Smooth muscle cell (in vitro differentiated cells): ENCODE measurements at regions not wholly inside any gene's neighbourhood (a gene's known extent, or its start where the extent isn't known, plus 50 kb on each side); places are given as distances from the start of the nearest gene placed in this dataset.

Experiments used
- DNase-seq: peaks from one replicate; lab custom pipeline; 2025; ENCODE audit not compliant: unreplicated experiment; lab: John Stamatoyannopoulos, UW
- H2AFZ ChIP-seq: fragments of 200-600 bp; sonication (generic); 2 replicates; pipeline ENCODE4 v1.6.0; 2016; ENCODE audit warnings: antibody characterized with exemption, low read depth, mild to moderate bottlenecking
- H3F3A ChIP-seq: fragments of 200-600 bp; sonication (generic); 2 replicates; pipeline ENCODE4 v1.6.0; 2017; ENCODE audit warnings: antibody characterized with exemption, low read depth
- H3K27ac ChIP-seq: fragments of 200-600 bp; sonication (generic); 2 replicates; pipeline ENCODE4 v1.5.1; 2016; ENCODE audit warnings: low read depth, mild to moderate bottlenecking
- H3K27me3 ChIP-seq: fragments of 200-600 bp; sonication (generic); 2 replicates; pipeline ENCODE4 v1.6.1; 2016; ENCODE audit warnings: low read depth, mild to moderate bottlenecking
- H3K36me3 ChIP-seq: fragments of 200-600 bp; sonication (generic); 2 replicates; pipeline ENCODE4 v1.5.1; 2016; ENCODE audit warnings: low read depth
- H3K4me1 ChIP-seq: fragments of 200-600 bp; sonication (generic); 2 replicates; pipeline ENCODE4 v1.5.1; 2016; ENCODE audit warnings: low read depth
- H3K4me2 ChIP-seq: fragments of 200-600 bp; sonication (generic); 2 replicates; pipeline ENCODE4 v1.6.0; 2016; ENCODE audit warnings: mild to moderate bottlenecking
- H3K4me3 ChIP-seq: fragments of 200-600 bp; sonication (generic); 2 replicates; pipeline ENCODE4 v1.5.1; 2016; ENCODE audit warnings: mild to moderate bottlenecking
- H3K79me2 ChIP-seq: fragments of 200-600 bp; sonication (generic); 2 replicates; pipeline ENCODE4 v1.6.0; 2016; ENCODE audit warnings: low read depth, mild to moderate bottlenecking
- H3K9ac ChIP-seq: fragments of 200-600 bp; sonication (generic); 2 replicates; pipeline ENCODE4 v1.6.0; 2016; ENCODE audit warnings: low read depth
- H3K9me3 ChIP-seq: fragments of 200-600 bp; sonication (generic); replicated peaks from 2 replicates; pipeline ENCODE4 v1.5.1; 2016; ENCODE audit warnings: low read depth
- H4K20me1 ChIP-seq: fragments of 200-600 bp; sonication (generic); 2 replicates; pipeline ENCODE4 v1.6.0; 2016; ENCODE audit warnings: low read depth
- WGBS: methylation state at CpG from one replicate; pipeline ENCODE4 v1.1.7; 2016; ENCODE audit warnings: low lambda C conversion rate; 5-methylcytosine and 5-hydroxymethylcytosine counted together
- TF ChIP-seq, protein P1 (sequence below): fragments of 200-600 bp; sonication (generic); IDR thresholded peaks from 2 replicates; pipeline ENCODE4 v1.5.1; 2017; ENCODE audit warnings: borderline replicate concordance, mild to moderate bottlenecking, antibody characterized with exemption; ENCODE audit not compliant: insufficient read depth, poor library complexity, severe bottlenecking

DNA sequence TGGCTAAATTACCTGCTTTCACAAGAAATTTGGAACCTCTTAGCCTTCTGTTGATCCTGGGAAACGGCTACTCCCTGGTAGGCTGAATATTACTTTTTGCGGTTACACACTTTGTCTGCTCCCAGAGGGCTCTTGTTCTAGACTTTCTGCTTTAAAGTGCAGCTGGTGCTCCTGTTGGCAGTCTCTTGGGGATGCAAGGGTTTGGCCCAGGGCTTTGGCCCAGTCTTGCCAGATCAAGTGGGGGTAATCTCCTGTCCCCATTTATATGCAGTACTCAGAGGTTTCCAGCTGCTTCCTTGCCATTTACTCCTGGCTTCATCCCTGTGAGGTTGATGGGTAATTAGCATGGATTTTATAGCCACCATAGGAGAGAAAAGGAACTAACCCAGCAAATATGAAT lies 558.2 kb upstream of the MIS18BP1 start:
- no peak overlapping the region for H3K4me2 ChIP-seq
- no peak overlapping the region for H3K9ac ChIP-seq
- H3F3A ChIP-seq = peaks cover 3% of the 10 kb centered on the region
- no peak overlapping the region for H3K27ac ChIP-seq
- no peak for DNase-seq
- no peaks in the 10 kb centered on the region for H3K9me3 ChIP-seq
- TF ChIP-seq, protein P1, sequence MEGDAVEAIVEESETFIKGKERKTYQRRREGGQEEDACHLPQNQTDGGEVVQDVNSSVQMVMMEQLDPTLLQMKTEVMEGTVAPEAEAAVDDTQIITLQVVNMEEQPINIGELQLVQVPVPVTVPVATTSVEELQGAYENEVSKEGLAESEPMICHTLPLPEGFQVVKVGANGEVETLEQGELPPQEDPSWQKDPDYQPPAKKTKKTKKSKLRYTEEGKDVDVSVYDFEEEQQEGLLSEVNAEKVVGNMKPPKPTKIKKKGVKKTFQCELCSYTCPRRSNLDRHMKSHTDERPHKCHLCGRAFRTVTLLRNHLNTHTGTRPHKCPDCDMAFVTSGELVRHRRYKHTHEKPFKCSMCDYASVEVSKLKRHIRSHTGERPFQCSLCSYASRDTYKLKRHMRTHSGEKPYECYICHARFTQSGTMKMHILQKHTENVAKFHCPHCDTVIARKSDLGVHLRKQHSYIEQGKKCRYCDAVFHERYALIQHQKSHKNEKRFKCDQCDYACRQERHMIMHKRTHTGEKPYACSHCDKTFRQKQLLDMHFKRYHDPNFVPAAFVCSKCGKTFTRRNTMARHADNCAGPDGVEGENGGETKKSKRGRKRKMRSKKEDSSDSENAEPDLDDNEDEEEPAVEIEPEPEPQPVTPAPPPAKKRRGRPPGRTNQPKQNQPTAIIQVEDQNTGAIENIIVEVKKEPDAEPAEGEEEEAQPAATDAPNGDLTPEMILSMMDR = no peak
- no peaks in the 10 kb centered on the region for H3K4me1 ChIP-seq
- no peaks in the 10 kb centered on the region for H3K27me3 ChIP-seq
- WGBS = 93% methylated on average over 2 of the region's 2 CpGs
- H3K79me2 ChIP-seq = no peaks in the 10 kb centered on the region
- H2AFZ ChIP-seq = no peak overlapping the region
- H3K4me3 ChIP-seq = no peak overlapping the region
- H4K20me1 ChIP-seq = no peaks in the 10 kb centered on the region
- no peaks in the 10 kb centered on the region for H3K36me3 ChIP-seq

DNA sequence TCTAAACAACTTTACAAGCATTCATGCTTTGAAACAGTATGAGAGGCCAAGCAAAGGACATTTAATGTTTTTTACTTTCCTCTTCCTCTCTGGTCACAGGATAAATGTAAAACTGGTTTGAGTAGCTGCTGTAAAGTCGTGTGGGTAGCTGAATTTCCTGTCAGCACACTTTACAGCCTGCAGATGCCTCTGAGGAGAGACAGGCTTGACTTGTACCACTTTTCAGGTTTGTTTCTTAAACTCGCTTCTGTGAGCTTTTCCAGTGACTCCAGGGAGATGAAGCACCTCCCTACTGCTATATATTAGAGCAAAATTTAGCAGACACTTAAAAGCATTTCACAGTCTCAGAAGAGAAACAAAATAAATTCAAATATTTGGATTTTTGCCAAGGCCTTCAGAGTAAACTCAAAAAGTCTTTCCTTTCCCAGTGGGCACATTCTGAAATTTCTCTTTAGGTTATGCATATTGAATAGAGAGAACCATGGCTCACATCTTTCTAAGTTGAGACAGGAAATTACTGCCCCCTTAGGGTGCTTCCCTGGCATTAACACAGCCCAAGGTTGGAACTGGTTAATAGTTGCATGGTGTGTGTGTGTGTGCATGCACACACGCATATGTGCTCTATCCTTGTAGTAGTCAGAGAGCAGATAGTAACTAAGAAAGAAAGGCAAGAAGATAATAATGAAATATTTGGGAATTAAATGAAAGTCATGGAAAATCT lies 557.3 kb upstream of the MIS18BP1 start:
- Histone ChIP-seq H3K4me2 (peak overlapping the region; percentile 22), H3K9ac (no peak overlapping the region), H3K79me2 (no peaks in the 10 kb centered on the region), H3K36me3 (no peaks in the 10 kb centered on the region), H3K9me3 (no peaks in the 10 kb centered on the region), H4K20me1 (no peaks in the 10 kb centered on the region), H3K4me3 (no peak overlapping the region), H3F3A (peaks cover 3% of the 10 kb centered on the region), H3K27me3 (no peaks in the 10 kb centered on the region), H3K4me1 (no peaks in the 10 kb centered on the region), H2AFZ (peak overlapping the region; percentile 78), H3K27ac (no peak overlapping the region)
- DNase-seq = no peak
- TF ChIP-seq, protein P1 = no peak
- WGBS = 30% methylated on average over 3 of the region's 3 CpGs

GRCh38 chr14:45807178-45807899 lies 554.3 kb upstream of the MIS18BP1 start:
- no peaks in the 10 kb centered on the region for H4K20me1 ChIP-seq
- no peaks in the 10 kb centered on the region for H3K79me2 ChIP-seq
- peaks cover 3% of the 10 kb centered on the region for H3F3A ChIP-seq
- no peak for DNase-seq
- no peaks in the 10 kb centered on the region for H3K36me3 ChIP-seq
- TF ChIP-seq, protein P1 = no peak
- H3K9ac ChIP-seq = peak overlapping the region; percentile 9
- no peak overlapping the region for H3K4me3 ChIP-seq
- 42% methylated on average over 5 of the region's 5 CpGs for WGBS
- no peaks in the 10 kb centered on the region for H3K9me3 ChIP-seq
- no peak overlapping the region for H3K4me2 ChIP-seq
- H2AFZ ChIP-seq = peak overlapping the region; percentile 53
- no peaks in the 10 kb centered on the region for H3K27me3 ChIP-seq
- H3K4me1 ChIP-seq = no peaks in the 10 kb centered on the region
- H3K27ac ChIP-seq = no peak overlapping the region
